Prostate gland (tissue), 2 donors: ENCODE measurements at regions not wholly inside any gene's neighbourhood (a gene's known extent, or its start where the extent isn't known, plus 50 kb on each side); places are given as distances from the start of the nearest gene placed in this dataset.

Source experiments
- DNase-seq: peaks from one replicate; pipeline ENCODE4 v3.0.0-alpha.2; 2019; ENCODE audit warnings: low spot score
- H3K27ac ChIP-seq, 2 donors: fragments of 200-600 bp; sonication (generic); 2 replicates each; pipeline ENCODE4 v1.5.1; 2017 to 2019
- H3K27me3 ChIP-seq: fragments of 200-600 bp; sonication (generic); replicated peaks from 2 replicates; pipeline ENCODE4 v1.5.1; 2019; ENCODE audit not compliant: insufficient read depth
- H3K36me3 ChIP-seq, 2 donors: fragments of 200-600 bp; sonication (generic); 1 replicate in 1 of 2; 2 replicates in 1 of 2; pipeline versions ENCODE4 v1.5.1 to v1.8.1; 2017 to 2019
- H3K4me1 ChIP-seq: fragments of 200-600 bp; sonication (generic); replicated peaks from 2 replicates; pipeline ENCODE4 v1.5.1; 2019
- H3K4me3 ChIP-seq, 2 donors: fragments of 200-600 bp; sonication (generic); 2 replicates each; pipeline ENCODE4 v1.5.1; 2017 to 2019
- H3K9me3 ChIP-seq: fragments of 200-600 bp; sonication (generic); 2 replicates; pipeline ENCODE4 v1.5.1; 2017
- POLR2A ChIP-seq: fragments of 450-650 bp; IDR thresholded peaks from one replicate; pipeline ENCODE4 v1.6.1; 2016; ENCODE audit warnings: antibody characterized with exemption, mild to moderate bottlenecking
- POLR2AphosphoS5 ChIP-seq: sonication (generic); formaldehyde crosslinking; IDR thresholded peaks from one replicate; pipeline ENCODE4 v1.6.1; 2017; ENCODE audit warnings: antibody characterized with exemption
- WGBS: methylation state at CpG from one replicate; pipeline ENCODE4 v1.1.5; 2018; 5-methylcytosine and 5-hydroxymethylcytosine counted together
- intact Hi-C: fragments of 100-400 bp; cut with DNase I; formaldehyde crosslinking; loops from one replicate; pipeline ENCODE4 v1.14.2; 2022
- TF ChIP-seq, protein P1 (sequence below), 4 experiments: fragments of 200-600 bp in 2 of 4; fragments of 450-650 bp in 2 of 4; sonication (generic) in 2 of 4; IDR thresholded peaks; 1 replicate in 3 of 4; 2 replicates in 1 of 4; pipeline ENCODE4 v1.5.1; 2016 to 2019; ENCODE audit warnings: antibody characterized with exemption in 4 of 4, mild to moderate bottlenecking in 2 of 4, moderate library complexity in 2 of 4

DNA sequence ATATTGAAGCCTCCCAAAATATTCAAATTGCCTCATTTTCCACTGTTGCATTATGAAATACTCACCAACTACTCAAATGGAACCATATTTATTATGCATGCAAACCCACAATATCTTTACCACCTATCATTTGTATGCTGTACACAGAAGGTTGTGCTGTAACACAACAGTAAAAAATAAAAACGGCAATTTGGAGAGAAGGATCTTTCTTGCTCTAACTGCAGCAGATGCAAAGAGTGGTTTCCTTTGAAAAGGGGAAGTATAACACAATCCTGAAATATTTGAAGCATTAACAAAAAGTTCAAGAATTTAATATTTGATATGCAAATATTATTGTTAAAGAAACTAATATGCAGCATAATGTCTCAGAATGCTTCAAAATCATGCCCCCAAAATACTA is 244.5 kb upstream of the SUCLG2 start:
- TF ChIP-seq POLR2A = no peak
- TF ChIP-seq POLR2AphosphoS5 = no peak
- TF ChIP-seq, protein P1, sequence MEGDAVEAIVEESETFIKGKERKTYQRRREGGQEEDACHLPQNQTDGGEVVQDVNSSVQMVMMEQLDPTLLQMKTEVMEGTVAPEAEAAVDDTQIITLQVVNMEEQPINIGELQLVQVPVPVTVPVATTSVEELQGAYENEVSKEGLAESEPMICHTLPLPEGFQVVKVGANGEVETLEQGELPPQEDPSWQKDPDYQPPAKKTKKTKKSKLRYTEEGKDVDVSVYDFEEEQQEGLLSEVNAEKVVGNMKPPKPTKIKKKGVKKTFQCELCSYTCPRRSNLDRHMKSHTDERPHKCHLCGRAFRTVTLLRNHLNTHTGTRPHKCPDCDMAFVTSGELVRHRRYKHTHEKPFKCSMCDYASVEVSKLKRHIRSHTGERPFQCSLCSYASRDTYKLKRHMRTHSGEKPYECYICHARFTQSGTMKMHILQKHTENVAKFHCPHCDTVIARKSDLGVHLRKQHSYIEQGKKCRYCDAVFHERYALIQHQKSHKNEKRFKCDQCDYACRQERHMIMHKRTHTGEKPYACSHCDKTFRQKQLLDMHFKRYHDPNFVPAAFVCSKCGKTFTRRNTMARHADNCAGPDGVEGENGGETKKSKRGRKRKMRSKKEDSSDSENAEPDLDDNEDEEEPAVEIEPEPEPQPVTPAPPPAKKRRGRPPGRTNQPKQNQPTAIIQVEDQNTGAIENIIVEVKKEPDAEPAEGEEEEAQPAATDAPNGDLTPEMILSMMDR (IDR thresholded peaks at IDR 0.05) = no peak
- intact Hi-C loops = no loop called here
- WGBS = 86% methylated on average over 1 of the region's 1 CpG
- Histone ChIP-seq H3K27ac (no peak overlapping the region), H3K36me3 (no peaks in the 10 kb centered on the region), H3K4me3 (no peak overlapping the region), H3K27me3 (no peaks in the 10 kb centered on the region), H3K4me1 (no peaks in the 10 kb centered on the region), H3K9me3 (no peaks in the 10 kb centered on the region)
- DNase-seq = no peak

DNA sequence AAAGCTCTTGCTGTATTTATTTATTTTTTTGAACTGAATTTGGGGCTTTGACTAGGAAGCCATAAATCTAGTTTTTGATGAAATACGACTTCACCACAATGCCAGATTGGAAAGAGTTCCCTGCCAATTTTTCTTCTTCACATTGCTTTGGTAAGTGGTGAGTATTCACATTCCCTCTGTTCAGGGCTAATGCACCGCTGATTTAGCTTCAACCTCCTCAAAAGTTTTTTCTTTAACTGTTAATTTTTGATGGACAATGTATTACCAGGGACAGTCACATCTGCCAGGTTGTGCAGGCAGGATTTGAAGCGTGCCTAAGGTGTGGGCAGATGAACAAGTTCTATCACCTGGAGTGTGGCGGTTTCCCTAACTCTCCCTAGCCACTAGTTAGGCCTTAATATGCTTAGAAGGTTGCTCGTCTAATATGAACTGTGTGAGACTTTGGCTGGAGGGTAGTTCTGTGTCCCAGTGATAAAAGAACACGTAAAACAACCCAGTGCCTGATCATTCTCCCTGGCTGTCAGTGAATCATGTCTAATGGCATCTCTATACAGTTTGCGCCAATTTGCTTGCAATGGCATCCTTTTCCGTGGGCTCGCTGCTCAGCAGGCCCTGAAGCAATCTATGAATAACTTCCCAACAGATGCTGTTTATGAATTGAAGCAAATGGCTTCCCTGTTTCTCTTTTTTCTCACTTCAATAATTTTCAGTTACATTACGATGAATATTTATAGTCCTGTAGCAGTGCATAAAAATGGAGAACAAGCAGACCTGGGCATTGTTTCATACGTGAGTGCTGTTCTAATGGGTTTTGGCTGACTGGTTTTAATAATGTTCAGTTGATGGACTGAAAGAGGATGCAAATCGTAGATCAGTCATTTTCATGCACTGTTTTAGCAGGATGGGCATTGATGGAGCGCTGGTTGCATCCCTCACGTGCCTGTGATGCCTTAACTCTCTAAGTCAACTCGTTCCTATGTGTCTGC is 243.2 kb upstream of the SUCLG2 start:
- intact Hi-C loops = no loop called here

DNA sequence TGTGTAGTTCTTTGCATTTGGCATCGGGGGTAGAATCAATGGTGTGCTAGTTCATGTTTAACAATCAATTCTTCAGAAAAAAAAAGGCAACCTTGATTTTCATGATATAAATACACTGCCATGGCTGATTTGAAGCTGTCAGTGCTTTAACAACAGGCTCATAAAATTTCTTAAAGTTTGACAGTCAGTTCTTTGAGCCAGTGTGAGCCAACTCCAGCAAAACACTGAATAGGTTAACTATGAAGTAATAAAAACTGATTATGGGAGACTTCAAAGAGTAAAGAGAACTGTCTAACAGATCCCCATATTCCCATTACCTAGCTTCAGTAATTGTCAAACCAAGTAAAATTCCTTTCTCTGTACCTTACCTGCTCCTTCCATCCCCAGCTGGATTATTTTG is 241.7 kb upstream of the SUCLG2 start:
- no peaks in the 10 kb centered on the region for H3K36me3 ChIP-seq
- no peak for DNase-seq
- no peaks in the 10 kb centered on the region for H3K27me3 ChIP-seq
- H3K9me3 ChIP-seq = no peaks in the 10 kb centered on the region
- H3K27ac ChIP-seq = no peak overlapping the region
- H3K4me3 ChIP-seq = no peak overlapping the region
- intact Hi-C loops = no loop called here
- H3K4me1 ChIP-seq = no peaks in the 10 kb centered on the region
- WGBS = 50% methylated on average over 1 of the region's 1 CpG
- TF ChIP-seq POLR2AphosphoS5 (no peak), POLR2A (no peak)
- TF ChIP-seq, protein P1 (IDR thresholded peaks at IDR 0.05) = no peak

More for the DNA sequence above, 243.2 kb upstream of the SUCLG2 start:
- no peaks in the 10 kb centered on the region for H3K4me1 ChIP-seq
- TF ChIP-seq, protein P1 (IDR thresholded peaks at IDR 0.05) = no peak
- no peak for TF ChIP-seq POLR2AphosphoS5
- TF ChIP-seq POLR2A = no peak
- no peaks in the 10 kb centered on the region for H3K9me3 ChIP-seq
- no peak overlapping the region for H3K27ac ChIP-seq
- H3K36me3 ChIP-seq = no peaks in the 10 kb centered on the region
- DNase-seq = no peak
- no peak overlapping the region for H3K4me3 ChIP-seq
- 78% methylated on average over 15 of the region's 15 CpGs for WGBS
- H3K27me3 ChIP-seq = no peaks in the 10 kb centered on the region

DNA sequence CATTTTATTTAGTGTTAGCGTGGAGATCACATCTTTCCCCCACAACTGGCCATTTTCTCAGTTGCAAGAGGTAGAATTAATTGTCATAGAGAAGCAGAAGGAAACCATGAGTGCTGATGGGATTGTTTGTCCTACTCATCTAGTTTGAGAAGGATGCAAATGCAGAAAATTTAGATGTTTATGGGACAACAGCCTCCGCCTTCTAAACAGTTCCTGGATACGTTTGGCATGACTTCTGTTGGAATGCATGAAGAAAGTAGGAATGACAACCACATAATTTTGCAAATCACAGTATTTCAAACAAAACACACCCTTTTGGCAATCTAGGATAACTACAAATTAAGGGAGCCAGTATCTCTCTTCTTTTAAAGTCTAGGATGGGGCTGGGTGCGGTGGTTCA is 240.1 kb upstream of the SUCLG2 start:
- WGBS = 78% methylated on average over 4 of the region's 4 CpGs
- no peaks in the 10 kb centered on the region for H3K9me3 ChIP-seq
- TF ChIP-seq POLR2AphosphoS5 = no peak
- TF ChIP-seq, protein P1 (IDR thresholded peaks at IDR 0.05) = no peak
- no peak for TF ChIP-seq POLR2A
- H3K27ac ChIP-seq = no peak overlapping the region
- intact Hi-C loops = no loop called here
- H3K36me3 ChIP-seq = no peaks in the 10 kb centered on the region
- no peaks in the 10 kb centered on the region for H3K27me3 ChIP-seq
- H3K4me3 ChIP-seq = no peak overlapping the region
- DNase-seq = no peak
- no peaks in the 10 kb centered on the region for H3K4me1 ChIP-seq

DNA sequence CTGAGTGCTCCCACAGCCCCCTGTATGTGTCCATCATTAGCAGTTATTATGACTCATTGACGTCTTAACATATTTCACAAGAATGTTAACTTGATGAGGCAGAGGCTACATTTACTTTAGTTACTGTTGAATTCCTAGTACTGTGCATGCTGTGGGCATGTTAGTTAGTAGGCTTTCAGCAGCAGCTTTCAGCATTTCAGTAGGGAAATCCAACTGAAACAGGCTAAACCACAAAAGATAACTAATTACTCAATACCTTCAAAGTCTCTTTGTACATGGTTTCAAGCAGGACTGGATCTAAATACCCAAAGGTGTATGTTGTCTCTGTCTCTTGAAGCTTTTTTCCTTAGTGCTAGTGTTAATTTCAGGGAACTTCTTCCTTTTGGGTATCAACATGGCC is 229.9 kb upstream of the SUCLG2 start:
- H3K27ac ChIP-seq = no peak overlapping the region
- H3K4me3 ChIP-seq = no peak overlapping the region
- H3K27me3 ChIP-seq = no peaks in the 10 kb centered on the region
- intact Hi-C loops = no loop called here
- H3K36me3 ChIP-seq = no peaks in the 10 kb centered on the region
- WGBS = 71% methylated on average over 1 of the region's 1 CpG
- H3K4me1 ChIP-seq = no peaks in the 10 kb centered on the region
- no peak for TF ChIP-seq POLR2A
- TF ChIP-seq POLR2AphosphoS5 = no peak
- TF ChIP-seq, protein P1 (IDR thresholded peaks at IDR 0.05) = no peak
- H3K9me3 ChIP-seq = no peaks in the 10 kb centered on the region
- DNase-seq = no peak
